ENCODE measurements at regions not wholly inside any gene's neighbourhood (a gene's known extent, or its start where the extent isn't known, plus 50 kb on each side); places are given as distances from the start of the nearest gene placed in this dataset.

DNA sequence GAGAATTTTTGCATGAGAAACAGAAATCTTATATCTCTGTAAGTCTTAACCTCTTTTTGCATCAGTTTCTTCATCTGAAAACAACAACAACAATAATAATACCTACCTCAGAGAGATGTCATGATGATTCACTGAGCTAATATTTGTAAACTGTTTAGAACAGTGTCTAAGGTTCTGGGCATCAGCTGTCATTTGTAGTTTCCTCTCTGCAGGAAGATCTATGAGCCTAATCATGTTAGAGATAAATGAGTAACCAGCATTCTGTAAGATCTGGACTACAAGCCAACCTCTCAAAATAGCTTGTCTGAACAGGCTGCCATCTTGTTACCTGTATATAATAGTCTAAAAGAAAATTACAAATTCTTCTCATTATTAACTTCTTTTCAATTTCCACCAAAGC is 383.0 kb upstream of the RORA start:
- no peak for TF ChIP-seq CTCF (conservative IDR thresholded peaks at IDR 0.05; ENCODE audit: low read depth, low read length)
- DNase-seq (ENCODE audit: low read depth): no peak
- no peak overlapping the region for H3K4me3 ChIP-seq (ENCODE audit: low read depth, low read length)

- no peak for DNase-seq (ENCODE audit: low read depth)
- no peak for TF ChIP-seq CTCF (conservative IDR thresholded peaks at IDR 0.05; ENCODE audit: low read depth, low read length)
- no peak overlapping the region for H3K4me3 ChIP-seq (ENCODE audit: low read depth, low read length)
Measured at GRCh38 chr15:61605343-61605742, 376.2 kb upstream of the RORA start.

DNA sequence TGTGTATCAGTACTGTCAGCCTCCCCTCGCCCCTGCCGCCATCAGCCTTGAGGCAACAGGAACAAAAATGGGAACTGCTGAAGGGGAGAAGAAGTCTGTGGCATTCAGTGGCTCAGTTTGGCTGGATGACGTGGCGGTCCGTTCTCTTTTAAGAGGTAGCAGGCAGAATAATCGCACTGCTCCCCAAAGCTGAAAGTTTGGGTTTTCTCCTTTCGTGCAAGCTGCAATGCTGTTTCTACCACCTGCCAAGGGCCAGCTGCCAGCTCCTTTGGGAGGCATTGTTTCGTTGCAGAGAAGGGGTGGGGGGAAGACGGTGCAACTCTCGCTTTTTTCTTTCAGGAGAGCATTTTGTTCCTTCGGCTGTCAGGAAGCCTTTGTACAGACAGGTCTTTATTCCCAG is 369.6 kb upstream of the RORA start:
- DNase-seq (ENCODE audit: low read depth): no peak
- no peak overlapping the region for H3K4me3 ChIP-seq (ENCODE audit: low read depth, low read length)
- TF ChIP-seq CTCF (conservative IDR thresholded peaks at IDR 0.05; ENCODE audit: low read depth, low read length): no peak

- no peak for DNase-seq (ENCODE audit: low read depth)
- TF ChIP-seq CTCF (conservative IDR thresholded peaks at IDR 0.05; ENCODE audit: low read depth, low read length): no peak
Measured at GRCh38 chr15:61584410-61584809, 355.3 kb upstream of the RORA start.

DNA sequence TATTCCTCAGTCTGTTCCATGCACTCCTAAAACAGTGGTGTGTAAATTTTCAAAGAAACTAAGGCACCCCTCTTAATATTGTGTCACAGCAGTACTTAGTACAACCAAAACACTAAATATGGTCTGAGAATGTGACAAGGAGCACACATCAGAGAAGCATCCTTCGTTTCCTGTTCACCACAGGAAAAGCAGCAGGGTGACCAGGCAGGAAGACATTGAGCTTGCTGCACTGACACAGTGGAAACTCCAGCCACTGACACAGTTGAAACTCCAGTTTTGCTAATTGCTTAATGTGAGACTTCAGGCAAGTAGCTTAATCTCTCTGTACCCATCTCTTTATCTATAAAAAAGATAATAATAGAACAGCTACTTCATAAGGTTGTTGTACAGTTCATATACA is 353.0 kb upstream of the RORA start:
- no peak overlapping the region for H3K4me3 ChIP-seq (ENCODE audit: low read depth, low read length)
- no peak for TF ChIP-seq CTCF (conservative IDR thresholded peaks at IDR 0.05; ENCODE audit: low read depth, low read length)
- DNase-seq (ENCODE audit: low read depth): no peak

More at GRCh38 chr15:61584410-61584809, 355.3 kb upstream of the RORA start:
- H3K4me3 ChIP-seq (ENCODE audit: low read depth, low read length): no peak overlapping the region

GRCh38 chr15:61575597-61575996 is 346.5 kb upstream of the RORA start:
- TF ChIP-seq CTCF (conservative IDR thresholded peaks at IDR 0.05; ENCODE audit: low read depth, low read length): no peak
- DNase-seq (ENCODE audit: low read depth): no peak
- no peak overlapping the region for H3K4me3 ChIP-seq (ENCODE audit: low read depth, low read length)

GRCh38 chr15:61571026-61571425 is 341.9 kb upstream of the RORA start:
- no peak for DNase-seq (ENCODE audit: low read depth)
- TF ChIP-seq CTCF (conservative IDR thresholded peaks at IDR 0.05; ENCODE audit: low read depth, low read length): no peak
- no peak overlapping the region for H3K4me3 ChIP-seq (ENCODE audit: low read depth, low read length)

Data from epithelial cell of proximal tubule (primary cell).